Neural progenitor cell (in vitro differentiated cells): ENCODE measurements at regions not wholly inside any gene's neighbourhood (a gene's known extent, or its start where the extent isn't known, plus 50 kb on each side); places are given as distances from the start of the nearest gene placed in this dataset.

Experiments used
- DNase-seq: peaks from one replicate; pipeline ENCODE4 v3.0.0-alpha.2; 2016; ENCODE audit warnings: low spot score
- H2AFZ ChIP-seq: fragments of 200-600 bp; sonication (generic); replicated peaks from 2 replicates; pipeline ENCODE4 v1.6.1; 2016; ENCODE audit warnings: antibody characterized with exemption
- H3F3A ChIP-seq: fragments of 200-600 bp; sonication (generic); 2 replicates; pipeline ENCODE4 v1.6.1; 2016; ENCODE audit warnings: antibody characterized with exemption, low read depth
- H3K27ac ChIP-seq: fragments of 200-600 bp; sonication (generic); 2 replicates; pipeline ENCODE4 v1.5.1; 2016; ENCODE audit warnings: mild to moderate bottlenecking
- H3K27me3 ChIP-seq: fragments of 200-600 bp; sonication (generic); 2 replicates; pipeline ENCODE4 v1.6.1; 2016; ENCODE audit warnings: mild to moderate bottlenecking, moderate library complexity
- H3K36me3 ChIP-seq: fragments of 200-600 bp; sonication (generic); 2 replicates; pipeline ENCODE4 v1.5.1; 2016
- H3K4me1 ChIP-seq: fragments of 200-600 bp; sonication (generic); 2 replicates; pipeline ENCODE4 v1.6.1; 2016; ENCODE audit warnings: mixed run types
- H3K4me2 ChIP-seq: fragments of 200-600 bp; sonication (generic); 2 replicates; pipeline ENCODE4 v1.6.1; 2016
- H3K4me3 ChIP-seq: fragments of 200-600 bp; sonication (generic); 2 replicates; pipeline ENCODE4 v1.5.1; 2016
- H3K79me2 ChIP-seq: fragments of 200-600 bp; sonication (generic); 2 replicates; pipeline ENCODE4 v1.6.1; 2016; ENCODE audit warnings: low read depth
- H3K9ac ChIP-seq: fragments of 200-600 bp; sonication (generic); 2 replicates; pipeline ENCODE4 v1.6.1; 2016
- H3K9me3 ChIP-seq: fragments of 200-600 bp; sonication (generic); 2 replicates; pipeline ENCODE4 v1.5.1; 2016; ENCODE audit warnings: low read depth
- H4K20me1 ChIP-seq: fragments of 200-600 bp; sonication (generic); 2 replicates; pipeline ENCODE4 v1.6.1; 2016; ENCODE audit warnings: low read depth
- H3K27ac Mint-ChIP-seq: 3 replicates; pipeline ENCODE4 v1.8.0; 2021; ENCODE audit warnings: mixed read lengths
- H3K27me3 Mint-ChIP-seq: 2 replicates; pipeline ENCODE4 v1.8.0; 2022; ENCODE audit warnings: low read depth, mild to moderate bottlenecking, inconsistent platforms, moderate library complexity, mixed read lengths; ENCODE audit not compliant: insufficient read depth
- H3K36me3 Mint-ChIP-seq: 3 replicates; pipeline ENCODE4 v1.8.0; 2021; ENCODE audit warnings: mixed read lengths
- H3K4me1 Mint-ChIP-seq: 3 replicates; pipeline ENCODE4 v1.8.0; 2021; ENCODE audit warnings: mixed read lengths
- H3K4me3 Mint-ChIP-seq: 3 replicates; pipeline ENCODE4 v1.8.0; 2021; ENCODE audit warnings: mild to moderate bottlenecking, moderate library complexity, mixed read lengths
- H3K9me3 Mint-ChIP-seq: 3 replicates; pipeline ENCODE4 v1.8.0; 2020; ENCODE audit warnings: mixed read lengths
- CTCF ChIP-seq: fragments of 200-600 bp; sonication (generic); IDR thresholded peaks from 2 replicates; pipeline ENCODE4 v1.5.1; 2017; ENCODE audit warnings: antibody characterized with exemption, mild to moderate bottlenecking
- EZH2 ChIP-seq: fragments of 200-600 bp; sonication (generic); IDR thresholded peaks from 2 replicates; pipeline ENCODE4 v1.6.1; 2017; ENCODE audit warnings: antibody characterized with exemption, mild to moderate bottlenecking, moderate library complexity
- EZH2phosphoT487 ChIP-seq: fragments of 200-600 bp; sonication (generic); IDR thresholded peaks from 2 replicates; pipeline ENCODE4 v1.6.1; 2017; ENCODE audit warnings: antibody characterized with exemption

- TF ChIP-seq EZH2 (no peak), EZH2phosphoT487 (no peak)
- Mint-ChIP-seq H3K4me3 (no peak overlapping the region), H3K27me3 (peaks cover 4% of the 10 kb centered on the region), H3K36me3 (no peaks in the 10 kb centered on the region), H3K27ac (no peak overlapping the region), H3K9me3 (no peaks in the 10 kb centered on the region), H3K4me1 (peaks cover 5% of the 10 kb centered on the region)
- H3K4me2 ChIP-seq: no peak overlapping the region
- no peaks in the 10 kb centered on the region for H4K20me1 ChIP-seq
- no peaks in the 10 kb centered on the region for H3K9me3 ChIP-seq
- H2AFZ ChIP-seq: no peak overlapping the region
- H3K27me3 ChIP-seq: no peaks in the 10 kb centered on the region
- H3K9ac ChIP-seq: no peak overlapping the region
- no peaks in the 10 kb centered on the region for H3K36me3 ChIP-seq
- H3K4me3 ChIP-seq: no peak overlapping the region
- H3K4me1 ChIP-seq: no peaks in the 10 kb centered on the region
- no peak overlapping the region for H3K27ac ChIP-seq
- no peak for DNase-seq
- no peaks in the 10 kb centered on the region for H3K79me2 ChIP-seq
- no peaks in the 10 kb centered on the region for H3F3A ChIP-seq
Observed at GRCh38 chr4:183588691-183589090, 70.3 kb downstream of the RWDD4 start.

DNA sequence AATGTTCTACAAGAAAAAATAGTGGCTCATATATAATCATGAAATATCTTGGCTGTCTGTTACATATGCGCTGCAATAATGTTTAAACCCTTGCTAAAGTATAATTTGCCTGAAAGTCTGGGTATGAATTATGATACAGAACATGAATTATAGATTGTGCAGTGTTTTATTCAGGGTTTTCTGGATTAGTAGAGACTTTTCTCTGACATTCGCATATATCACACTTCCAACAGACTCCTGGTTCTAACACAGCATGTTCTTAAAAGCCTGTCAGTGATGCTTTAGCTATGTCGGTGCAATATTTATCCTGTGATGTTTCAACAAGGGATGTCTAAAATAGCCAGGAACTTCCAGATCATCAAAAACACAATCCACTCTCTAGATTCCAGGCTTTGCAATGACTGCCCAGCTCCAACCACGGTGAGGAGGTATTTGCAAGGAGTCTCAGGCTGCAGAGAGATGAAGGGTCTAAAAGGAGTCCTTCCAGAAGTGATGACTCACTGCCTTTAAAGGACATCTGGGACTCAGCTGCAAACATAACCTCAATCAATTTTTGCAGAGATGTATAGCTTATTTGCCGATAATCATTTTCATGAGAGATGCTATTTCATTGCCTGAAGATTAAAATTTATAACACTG is 69.4 kb downstream of the RWDD4 start:
- Histone ChIP-seq H2AFZ (no peak overlapping the region), H3K27me3 (no peaks in the 10 kb centered on the region), H3F3A (no peaks in the 10 kb centered on the region), H3K9ac (no peak overlapping the region), H4K20me1 (no peaks in the 10 kb centered on the region), H3K4me2 (no peak overlapping the region), H3K9me3 (no peaks in the 10 kb centered on the region), H3K4me1 (no peaks in the 10 kb centered on the region), H3K27ac (no peak overlapping the region), H3K4me3 (no peak overlapping the region), H3K36me3 (no peaks in the 10 kb centered on the region), H3K79me2 (no peaks in the 10 kb centered on the region)
- peaks cover 5% of the 10 kb centered on the region for H3K4me1 Mint-ChIP-seq
- DNase-seq: no peak
- peaks cover 4% of the 10 kb centered on the region for H3K27me3 Mint-ChIP-seq
- H3K36me3 Mint-ChIP-seq: no peaks in the 10 kb centered on the region
- H3K27ac Mint-ChIP-seq: no peak overlapping the region
- H3K4me3 Mint-ChIP-seq: no peak overlapping the region
- TF ChIP-seq EZH2 (no peak), CTCF (no peak)
- no peaks in the 10 kb centered on the region for H3K9me3 Mint-ChIP-seq
